ENCODE measurements at regions not wholly inside any gene's neighbourhood (a gene's known extent, or its start where the extent isn't known, plus 50 kb on each side); places are given as distances from the start of the nearest gene placed in this dataset.

GRCh38 chrX:149259241-149259640, 245.9 kb downstream of the IDS start:
- no peak overlapping the region for H3K27ac ChIP-seq
- no peak overlapping the region for H3K4me3 ChIP-seq
- H3K36me3 ChIP-seq, result no peaks in the 10 kb centered on the region
- no peak for ATAC-seq
- H3K4me1 ChIP-seq, result no peaks in the 10 kb centered on the region
- H3K27me3 ChIP-seq (ENCODE audit: low read depth), result no peaks in the 10 kb centered on the region
- TF ChIP-seq CTCF (IDR thresholded peaks at IDR 0.05), result no peak
- H3K9me3 ChIP-seq, result no peaks in the 10 kb centered on the region
- no peak for DNase-seq
- intact Hi-C loops (cut with DNase I), result no loop called here

- Histone ChIP-seq H3K27me3 (ENCODE audit: low read depth) (no peaks in the 10 kb centered on the region), H3K9me3 (no peaks in the 10 kb centered on the region), H3K4me3 (no peak overlapping the region), H3K27ac (no peak overlapping the region), H3K36me3 (no peaks in the 10 kb centered on the region), H3K4me1 (no peaks in the 10 kb centered on the region)
- DNase-seq (no peak), ATAC-seq (no peak)
- intact Hi-C loops (cut with DNase I), result no loop called here
- TF ChIP-seq CTCF (IDR thresholded peaks at IDR 0.05), result no peak
These were observed 249.2 kb downstream of the IDS start for GRCh38 chrX:149255860-149256259.

- Histone ChIP-seq H3K4me3 (no peak overlapping the region), H3K36me3 (no peaks in the 10 kb centered on the region), H3K27me3 (ENCODE audit: low read depth) (no peaks in the 10 kb centered on the region), H3K27ac (no peak overlapping the region), H3K4me1 (no peaks in the 10 kb centered on the region), H3K9me3 (no peaks in the 10 kb centered on the region)
- intact Hi-C loops (cut with DNase I), result no loop called here
- TF ChIP-seq CTCF (IDR thresholded peaks at IDR 0.05), result no peak
- DNase-seq, result no peak
- ATAC-seq, result no peak
These were observed 257.0 kb downstream of the IDS start for GRCh38 chrX:149248073-149248625.

GRCh38 chrX:149230689-149231088, 274.4 kb downstream of the IDS start:
- no peak for ATAC-seq
- H3K4me1 ChIP-seq, result no peaks in the 10 kb centered on the region
- H3K4me3 ChIP-seq, result no peak overlapping the region
- no peaks in the 10 kb centered on the region for H3K9me3 ChIP-seq
- H3K36me3 ChIP-seq, result no peaks in the 10 kb centered on the region
- no peaks in the 10 kb centered on the region for H3K27me3 ChIP-seq (ENCODE audit: low read depth)
- H3K27ac ChIP-seq, result no peak overlapping the region
- no peak for DNase-seq
- intact Hi-C loops (cut with DNase I), result no loop called here
- no peak for TF ChIP-seq CTCF (IDR thresholded peaks at IDR 0.05)

GRCh38 chrX:149223854-149224253, 281.3 kb downstream of the IDS start:
- no peak for DNase-seq
- Histone ChIP-seq H3K4me1 (no peaks in the 10 kb centered on the region), H3K36me3 (no peaks in the 10 kb centered on the region), H3K9me3 (no peaks in the 10 kb centered on the region), H3K27me3 (ENCODE audit: low read depth) (no peaks in the 10 kb centered on the region), H3K27ac (no peak overlapping the region), H3K4me3 (no peak overlapping the region)
- no peak for TF ChIP-seq CTCF (IDR thresholded peaks at IDR 0.05)
- intact Hi-C loops (cut with DNase I), result no loop called here
- ATAC-seq, result no peak

- Histone ChIP-seq H3K27me3 (ENCODE audit: low read depth) (no peaks in the 10 kb centered on the region), H3K4me1 (no peaks in the 10 kb centered on the region), H3K4me3 (no peak overlapping the region), H3K9me3 (no peaks in the 10 kb centered on the region), H3K27ac (no peak overlapping the region), H3K36me3 (no peaks in the 10 kb centered on the region)
- TF ChIP-seq CTCF (IDR thresholded peaks at IDR 0.05), result no peak
- intact Hi-C loops (cut with DNase I), result no loop called here
- ATAC-seq, result no peak
- DNase-seq, result no peak
These were observed 283.1 kb downstream of the IDS start for GRCh38 chrX:149222040-149222439.

All from lower lobe of right lung (tissue), 2 donors.